ENCODE measurements at regions not wholly inside any gene's neighbourhood (a gene's known extent, or its start where the extent isn't known, plus 50 kb on each side); places are given as distances from the start of the nearest gene placed in this dataset.

- TF ChIP-seq, protein P1, sequence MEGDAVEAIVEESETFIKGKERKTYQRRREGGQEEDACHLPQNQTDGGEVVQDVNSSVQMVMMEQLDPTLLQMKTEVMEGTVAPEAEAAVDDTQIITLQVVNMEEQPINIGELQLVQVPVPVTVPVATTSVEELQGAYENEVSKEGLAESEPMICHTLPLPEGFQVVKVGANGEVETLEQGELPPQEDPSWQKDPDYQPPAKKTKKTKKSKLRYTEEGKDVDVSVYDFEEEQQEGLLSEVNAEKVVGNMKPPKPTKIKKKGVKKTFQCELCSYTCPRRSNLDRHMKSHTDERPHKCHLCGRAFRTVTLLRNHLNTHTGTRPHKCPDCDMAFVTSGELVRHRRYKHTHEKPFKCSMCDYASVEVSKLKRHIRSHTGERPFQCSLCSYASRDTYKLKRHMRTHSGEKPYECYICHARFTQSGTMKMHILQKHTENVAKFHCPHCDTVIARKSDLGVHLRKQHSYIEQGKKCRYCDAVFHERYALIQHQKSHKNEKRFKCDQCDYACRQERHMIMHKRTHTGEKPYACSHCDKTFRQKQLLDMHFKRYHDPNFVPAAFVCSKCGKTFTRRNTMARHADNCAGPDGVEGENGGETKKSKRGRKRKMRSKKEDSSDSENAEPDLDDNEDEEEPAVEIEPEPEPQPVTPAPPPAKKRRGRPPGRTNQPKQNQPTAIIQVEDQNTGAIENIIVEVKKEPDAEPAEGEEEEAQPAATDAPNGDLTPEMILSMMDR (IDR thresholded peaks at IDR 0.05) = no peak
Measured at GRCh38 chr20:48090314-48090713, 305.0 kb upstream of the SULF2 start.

- TF ChIP-seq, protein P1 (IDR thresholded peaks at IDR 0.05) = no peak
Measured at GRCh38 chr20:48080583-48080982, 295.3 kb upstream of the SULF2 start.

DNA sequence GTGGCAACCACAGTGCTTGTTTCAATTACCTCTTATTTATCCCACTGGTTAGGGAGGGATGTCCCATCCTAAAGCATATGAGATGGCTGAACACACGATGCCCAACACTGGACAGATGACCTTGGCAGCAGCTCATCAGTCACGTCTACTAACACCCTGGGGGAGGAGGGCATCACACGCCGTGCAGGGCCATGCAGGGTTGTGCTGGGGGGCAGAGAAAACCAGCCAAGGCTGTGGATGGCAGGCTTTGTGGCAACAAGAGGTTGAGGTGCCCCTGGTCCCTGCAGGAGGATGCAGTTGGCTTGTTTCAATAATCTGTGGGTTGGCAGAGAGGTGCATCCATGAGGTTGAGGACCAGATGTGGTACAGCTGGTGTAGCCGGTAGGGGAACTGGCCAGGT lies 293.7 kb upstream of the SULF2 start:
- TF ChIP-seq, protein P1 (IDR thresholded peaks at IDR 0.05) = no peak

- TF ChIP-seq, protein P1 (IDR thresholded peaks at IDR 0.05) = no peak
Measured at GRCh38 chr20:48076747-48077146, 291.5 kb upstream of the SULF2 start.

DNA sequence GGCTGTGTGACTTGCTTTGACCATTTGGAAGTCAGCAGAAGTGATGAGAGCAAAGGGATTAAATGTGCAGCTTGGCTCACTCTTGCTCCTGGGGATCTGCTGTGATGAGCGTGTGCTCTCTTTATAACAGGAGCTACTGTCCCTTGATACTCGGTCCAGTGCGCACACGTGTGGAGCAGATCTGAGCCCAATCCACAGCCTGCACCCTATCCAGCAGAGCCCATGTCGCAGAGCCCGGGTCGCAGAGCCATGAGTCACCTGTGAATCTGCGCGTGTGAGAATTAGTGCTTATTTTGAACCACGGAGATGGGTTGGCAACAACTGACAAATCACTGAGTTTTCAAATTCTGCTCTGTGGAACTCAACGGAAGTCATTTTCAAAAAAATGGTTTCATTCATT lies 291.0 kb upstream of the SULF2 start:
- TF ChIP-seq, protein P1 (IDR thresholded peaks at IDR 0.05) = no peak

DNA sequence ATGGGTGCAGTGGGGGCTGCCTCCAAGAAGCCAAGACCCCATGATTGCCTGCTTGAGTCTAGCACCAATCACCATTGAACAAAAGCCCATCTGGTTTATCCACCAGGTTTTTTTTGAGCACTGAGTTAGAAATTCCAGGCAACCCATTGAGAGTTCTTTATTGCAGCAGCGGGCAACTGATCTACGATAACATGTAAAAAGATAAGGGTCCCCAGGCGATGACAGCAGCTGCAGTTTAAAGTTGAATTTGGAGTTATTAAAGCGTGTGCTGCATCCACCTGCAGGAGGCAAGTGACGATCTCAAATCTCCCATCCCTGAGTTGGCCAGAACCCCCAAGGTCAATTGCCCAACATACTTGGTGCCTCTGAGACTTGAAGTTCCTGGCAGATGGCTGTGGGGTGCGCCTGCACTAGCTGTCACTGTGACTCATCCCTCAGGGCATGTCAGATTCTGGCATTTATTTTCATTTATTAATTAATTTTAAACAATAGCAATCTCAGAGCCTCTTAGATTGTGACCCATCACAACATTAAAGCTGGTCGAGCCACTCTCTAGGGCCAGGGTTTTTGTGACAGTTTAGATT lies 290.4 kb upstream of the SULF2 start:
- TF ChIP-seq, protein P1 (IDR thresholded peaks at IDR 0.05) = no peak

GRCh38 chr20:48070991-48071652 lies 285.8 kb upstream of the SULF2 start:
- TF ChIP-seq, protein P1 (IDR thresholded peaks at IDR 0.05) = no peak
